Ectodermal cell (in vitro differentiated cells): ENCODE measurements at regions not wholly inside any gene's neighbourhood (a gene's known extent, or its start where the extent isn't known, plus 50 kb on each side); places are given as distances from the start of the nearest gene placed in this dataset.
"Not testable (repeated sequence)": the region's sequence is repeated elsewhere in the genome, so short reads cannot be mapped to it uniquely, and the experiment has no call there.

Source experiments
- H3K27ac ChIP-seq: 2 replicates; pipeline ENCODE4 v1.7.0; 2013; ENCODE audit warnings: mild to moderate bottlenecking, low read depth, low read length; ENCODE audit not compliant: insufficient read depth, poor library complexity, severe bottlenecking
- H3K27me3 ChIP-seq: 2 replicates; pipeline ENCODE4 v1.7.0; 2013; ENCODE audit warnings: mild to moderate bottlenecking, low read length; ENCODE audit not compliant: insufficient read depth, control insufficient read depth, poor library complexity, severe bottlenecking
- H3K36me3 ChIP-seq: one replicate; pipeline ENCODE4 v1.7.0; 2013; ENCODE audit warnings: low read length; ENCODE audit not compliant: control insufficient read depth, insufficient read depth
- H3K4me1 ChIP-seq: one replicate; pipeline ENCODE4 v1.7.0; 2013; ENCODE audit warnings: low read length; ENCODE audit not compliant: control insufficient read depth, insufficient read depth
- H3K4me3 ChIP-seq: 2 replicates; pipeline ENCODE4 v1.7.0; 2013; ENCODE audit warnings: low read depth, low read length, control low read depth; ENCODE audit not compliant: insufficient read depth
- H3K9me3 ChIP-seq: 2 replicates; pipeline ENCODE4 v1.7.0; 2013; ENCODE audit warnings: mild to moderate bottlenecking, low read length, moderate library complexity; ENCODE audit not compliant: control insufficient read depth
- WGBS, 2 experiments: methylation state at CpG; one replicate each; pipeline ENCODE4 v1.1.7; 2013; ENCODE audit warnings: missing lambda C conversion rate in 2 of 2; 5-methylcytosine and 5-hydroxymethylcytosine counted together

GRCh38 chr15:63446255-63446654, 58.1 kb upstream of the USP3 start:
- no peaks in the 10 kb centered on the region for H3K9me3 ChIP-seq
- H3K4me1 ChIP-seq: no peaks in the 10 kb centered on the region
- no peak overlapping the region for H3K4me3 ChIP-seq
- no peaks in the 10 kb centered on the region for H3K36me3 ChIP-seq
- no peaks in the 10 kb centered on the region for H3K27me3 ChIP-seq
- WGBS, 2 experiments: 92 to 95% methylated on average over 6 of the region's 7 CpGs
- no peak overlapping the region for H3K27ac ChIP-seq

- H3K27me3 ChIP-seq: no peaks in the 10 kb centered on the region
- H3K4me3 ChIP-seq: no peak overlapping the region
- no peaks in the 10 kb centered on the region for H3K36me3 ChIP-seq
- H3K9me3 ChIP-seq: no peaks in the 10 kb centered on the region
- no peaks in the 10 kb centered on the region for H3K4me1 ChIP-seq
- no peak overlapping the region for H3K27ac ChIP-seq
- 78 to 86% methylated on average over 4 of the region's 4 CpGs for WGBS, 2 experiments
These were observed 57.2 kb upstream of the USP3 start for GRCh38 chr15:63447017-63447676.

DNA sequence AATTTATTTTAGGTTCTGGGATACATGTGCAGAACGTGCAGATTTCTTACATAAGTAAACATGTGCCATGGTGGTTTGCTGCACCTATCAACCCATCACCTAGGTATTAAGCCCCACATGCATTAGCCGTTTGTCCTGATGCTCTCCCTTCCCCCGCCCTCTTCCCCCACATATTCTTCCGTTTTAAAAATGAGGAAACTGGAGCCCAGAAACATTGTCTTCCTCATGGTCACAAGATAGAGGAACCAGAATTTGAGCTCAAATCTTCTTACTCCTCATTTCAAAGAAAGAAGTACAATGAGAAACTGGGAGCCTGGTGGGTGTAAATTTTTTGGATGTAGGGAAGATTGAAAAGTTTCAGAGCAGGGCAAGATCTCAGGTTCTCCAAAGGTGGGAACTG, 56.1 kb upstream of the USP3 start:
- Histone ChIP-seq H3K27ac (no peak overlapping the region), H3K27me3 (no peaks in the 10 kb centered on the region), H3K9me3 (no peaks in the 10 kb centered on the region), H3K4me1 (no peaks in the 10 kb centered on the region), H3K36me3 (no peaks in the 10 kb centered on the region), H3K4me3 (no peak overlapping the region)
- WGBS, 2 experiments: 90 to 95% methylated on average over 4 of the region's 4 CpGs

GRCh38 chr15:63448872-63449555, 55.4 kb upstream of the USP3 start:
- 93 to 96% methylated on average over 10 of the region's 11 CpGs for WGBS, 2 experiments
- not testable (repeated sequence) for H3K27me3 ChIP-seq, H3K27ac ChIP-seq, H3K36me3 ChIP-seq, H3K4me3 ChIP-seq, H3K9me3 ChIP-seq, H3K4me1 ChIP-seq

DNA sequence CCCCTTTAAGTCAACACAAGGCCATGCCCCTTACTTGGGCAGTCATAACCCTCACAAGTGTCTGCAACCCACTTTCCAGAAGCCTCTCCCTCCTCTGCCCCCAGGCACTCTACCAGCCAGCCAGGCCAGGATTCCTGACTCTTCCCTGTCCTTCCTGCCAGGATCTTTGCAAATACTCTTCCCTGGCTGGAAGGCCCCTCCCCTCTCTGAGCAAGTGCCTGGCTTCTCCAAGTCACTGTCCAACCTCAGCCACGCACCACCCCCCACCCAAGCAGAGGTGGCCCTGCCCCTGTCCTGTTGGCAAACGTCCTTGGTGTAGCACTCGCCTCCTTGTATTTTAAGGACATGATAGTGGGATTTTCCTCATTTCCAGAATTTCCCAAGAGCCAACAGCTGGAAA, 54.7 kb upstream of the USP3 start:
- H3K27ac ChIP-seq: no peak overlapping the region
- no peaks in the 10 kb centered on the region for H3K4me1 ChIP-seq
- no peaks in the 10 kb centered on the region for H3K36me3 ChIP-seq
- H3K4me3 ChIP-seq: no peak overlapping the region
- H3K27me3 ChIP-seq: no peaks in the 10 kb centered on the region
- H3K9me3 ChIP-seq: no peaks in the 10 kb centered on the region
- WGBS, 2 experiments: 56% methylated on average over 3 of the region's 3 CpGs

DNA sequence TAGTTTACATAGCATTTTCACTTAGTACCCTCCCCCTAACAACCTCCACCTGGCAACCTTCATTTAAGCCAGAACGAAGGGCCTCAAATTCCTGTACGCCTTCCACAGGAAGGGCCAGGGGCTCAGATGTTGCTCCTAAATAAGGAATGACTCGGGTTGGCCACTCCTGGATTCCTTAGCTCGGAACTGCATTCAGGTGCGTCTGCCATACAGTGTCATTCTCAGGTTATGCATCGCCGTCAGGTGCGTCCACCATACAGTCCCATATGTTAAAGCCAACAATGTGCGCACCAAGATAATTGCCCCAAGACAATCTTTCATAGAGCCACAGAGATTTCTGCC, 53.5 kb upstream of the USP3 start:
- WGBS, 2 experiments: 90 to 92% methylated on average over 9 of the region's 9 CpGs
- H3K4me3 ChIP-seq: no peak overlapping the region

GRCh38 chr15:63451671-63452315, 52.6 kb upstream of the USP3 start:
- Histone ChIP-seq H3K4me3 (no peak overlapping the region), H3K36me3 (no peaks in the 10 kb centered on the region), H3K9me3 (no peaks in the 10 kb centered on the region), H3K27ac (no peak overlapping the region), H3K27me3 (no peaks in the 10 kb centered on the region), H3K4me1 (no peaks in the 10 kb centered on the region)
- 94 to 97% methylated on average over 5 of the region's 5 CpGs for WGBS, 2 experiments

More for the DNA sequence above, 53.5 kb upstream of the USP3 start:
- Histone ChIP-seq H3K27ac (no peak overlapping the region), H3K9me3 (no peaks in the 10 kb centered on the region), H3K36me3 (no peaks in the 10 kb centered on the region), H3K27me3 (no peaks in the 10 kb centered on the region), H3K4me1 (no peaks in the 10 kb centered on the region)

GRCh38 chr15:63452552-63453136, 51.7 kb upstream of the USP3 start:
- H3K4me1 ChIP-seq: no peaks in the 10 kb centered on the region
- no peaks in the 10 kb centered on the region for H3K9me3 ChIP-seq
- H3K27me3 ChIP-seq: no peaks in the 10 kb centered on the region
- no peaks in the 10 kb centered on the region for H3K36me3 ChIP-seq
- no peak overlapping the region for H3K27ac ChIP-seq
- 93 to 96% methylated on average over 6 of the region's 6 CpGs for WGBS, 2 experiments
- no peak overlapping the region for H3K4me3 ChIP-seq

- Histone ChIP-seq H3K36me3 (no peaks in the 10 kb centered on the region), H3K4me1 (no peaks in the 10 kb centered on the region), H3K27me3 (no peaks in the 10 kb centered on the region), H3K9me3 (no peaks in the 10 kb centered on the region), H3K4me3 (no peak overlapping the region), H3K27ac (no peak overlapping the region)
- 92 to 95% methylated on average over 4 of the region's 4 CpGs for WGBS, 2 experiments
These were observed 51.0 kb upstream of the USP3 start for GRCh38 chr15:63453186-63453905.
